Stomach (tissue), 8 donors: ENCODE measurements at regions not wholly inside any gene's neighbourhood (a gene's known extent, or its start where the extent isn't known, plus 50 kb on each side); places are given as distances from the start of the nearest gene placed in this dataset.
A peak's percentile ranks its signal among the peaks of the same experiment; 100 is the strongest.

Experiments used
- DNase-seq, 2 donors: peaks; one replicate each; pipeline versions ENCODE4 v3.0.0 to v3.0.0-alpha.2; 2013 to 2019
- H3K27ac ChIP-seq, 5 donors: fragments of 200-600 bp in 4 of 5; sonication (generic) in 4 of 5; one replicate each; pipeline ENCODE4 v1.5.1; 2013 to 2019; ENCODE audit warnings: mild to moderate bottlenecking in 1 of 5, moderate library complexity in 1 of 5
- H3K27me3 ChIP-seq, 3 donors: fragments of 200-600 bp; sonication (generic); one replicate each; pipeline ENCODE4 v1.5.1; 2017 to 2019; ENCODE audit warnings: mixed run types in 1 of 3
- H3K36me3 ChIP-seq, 4 donors: fragments of 200-600 bp; sonication (generic); 1 replicate in 3 of 4; 2 replicates in 1 of 4; pipeline ENCODE4 v1.5.1; 2016 to 2019
- H3K4me1 ChIP-seq, 4 donors: fragments of 200-600 bp; sonication (generic); one replicate each; pipeline ENCODE4 v1.5.1; 2016 to 2019
- H3K4me3 ChIP-seq, 4 donors: fragments of 200-600 bp; sonication (generic) in 3 of 4; one replicate each; pipeline ENCODE4 v1.5.1; 2016 to 2019; ENCODE audit warnings: mild to moderate bottlenecking in 1 of 4
- H3K9me3 ChIP-seq, 4 donors: fragments of 200-600 bp; sonication (generic); one replicate each; pipeline ENCODE4 v1.5.1; 2016 to 2019
- CTCF ChIP-seq, 7 experiments: fragments of 450-650 bp in 4 of 7; fragments of 200-600 bp in 3 of 7; sonication (generic) in 3 of 7; IDR thresholded peaks; one replicate each; pipeline ENCODE4 v1.5.1; 2016 to 2019; ENCODE audit warnings: antibody characterized with exemption in 7 of 7, control low read depth in 2 of 7, mild to moderate bottlenecking in 1 of 7
- EP300 ChIP-seq: sonication (generic); formaldehyde crosslinking; IDR thresholded peaks from one replicate; pipeline ENCODE4 v1.6.1; 2017; ENCODE audit warnings: antibody characterized with exemption
- POLR2A ChIP-seq, 4 donors: fragments of 450-650 bp; IDR thresholded peaks; one replicate each; pipeline ENCODE4 v1.6.1; 2016; ENCODE audit warnings: antibody characterized with exemption in 4 of 4, control low read depth in 2 of 4, mild to moderate bottlenecking in 1 of 4, moderate library complexity in 1 of 4
- POLR2AphosphoS5 ChIP-seq, 3 donors: sonication (generic); formaldehyde crosslinking; IDR thresholded peaks; one replicate each; pipeline ENCODE4 v1.6.1; 2016; ENCODE audit warnings: antibody characterized with exemption in 3 of 3
- WGBS, 5 donors: extraction: QIAGEN DNeasy Blood & Tissue Kit in 3 of 5; methylation state at CpG; one replicate each; pipeline versions ENCODE4 v1.1.5 to v1.1.7; 2013 to 2018; 5-methylcytosine and 5-hydroxymethylcytosine counted together
- intact Hi-C: fragments of 100-400 bp; cut with DNase I; formaldehyde crosslinking; loops from one replicate; pipeline ENCODE4 v1.15.1; 2023; ENCODE audit warnings: low total_unique reads
- donor health status: healthy with polysubstance abuse.
- donor health status: Bipolar disorder and iron deficiency.
- donor health status: healthy.

GRCh38 chr18:39840406-39840805 is 2114.6 kb upstream of the PIK3C3 start:
- intact Hi-C loops: no loop called here
- peak in 1 of 2 donors; percentile 14 for DNase-seq
- Histone ChIP-seq H3K27ac (no peak overlapping the region), H3K4me1 (peaks cover 0 to 17% (median 15%) of the 10 kb centered on the region in 4 donors), H3K4me3 (no peak overlapping the region), H3K27me3 (peaks cover 0 to 12% (median 11%) of the 10 kb centered on the region in 3 donors), H3K9me3 (no peaks in the 10 kb centered on the region), H3K36me3 (no peaks in the 10 kb centered on the region)
- no peak for TF ChIP-seq POLR2AphosphoS5 (IDR thresholded peaks at IDR 0.05)
- no peak for TF ChIP-seq POLR2A (IDR thresholded peaks at IDR 0.05)
- TF ChIP-seq EP300: no peak
- no peak for TF ChIP-seq CTCF (IDR thresholded peaks at IDR 0.05)
- WGBS, 5 donors: 47 to 56% (median 51%) methylated on average over 3 of the region's 3 CpGs

GRCh38 chr18:39839782-39840181 is 2115.3 kb upstream of the PIK3C3 start:
- intact Hi-C loops: no loop called here
- Histone ChIP-seq H3K36me3 (no peaks in the 10 kb centered on the region), H3K4me1 (peaks cover 0 to 17% (median 15%) of the 10 kb centered on the region in 4 donors), H3K27ac (no peak overlapping the region), H3K27me3 (peaks cover 0 to 12% (median 11%) of the 10 kb centered on the region in 3 donors), H3K9me3 (no peaks in the 10 kb centered on the region), H3K4me3 (no peak overlapping the region)
- 84 to 94% (median 92%) methylated on average over 4 of the region's 4 CpGs for WGBS, 5 donors
- DNase-seq: no peak
- TF ChIP-seq CTCF (IDR thresholded peaks at IDR 0.05): no peak
- no peak for TF ChIP-seq POLR2A (IDR thresholded peaks at IDR 0.05)
- no peak for TF ChIP-seq POLR2AphosphoS5 (IDR thresholded peaks at IDR 0.05)
- no peak for TF ChIP-seq EP300

- peaks cover 0 to 17% (median 15%) of the 10 kb centered on the region in 4 donors for H3K4me1 ChIP-seq
- H3K9me3 ChIP-seq: no peaks in the 10 kb centered on the region
- H3K36me3 ChIP-seq: no peaks in the 10 kb centered on the region
- DNase-seq: no peak
- intact Hi-C loops: no loop called here
- no peak for TF ChIP-seq CTCF (IDR thresholded peaks at IDR 0.05)
- no peak for TF ChIP-seq POLR2AphosphoS5 (IDR thresholded peaks at IDR 0.05)
- no peak for TF ChIP-seq POLR2A (IDR thresholded peaks at IDR 0.05)
- no peak for TF ChIP-seq EP300
- 82 to 90% (median 84%) methylated on average over 3 of the region's 3 CpGs for WGBS, 5 donors
- no peak overlapping the region for H3K27ac ChIP-seq
- H3K27me3 ChIP-seq: peaks cover 0 to 12% (median 11%) of the 10 kb centered on the region in 3 donors
- H3K4me3 ChIP-seq: no peak overlapping the region
Observed at GRCh38 chr18:39838831-39839230, 2116.2 kb upstream of the PIK3C3 start.

GRCh38 chr18:39835303-39836030 is 2119.6 kb upstream of the PIK3C3 start:
- intact Hi-C loops: no loop called here
- 74 to 85% (median 78%) methylated on average over 4 of the region's 4 CpGs for WGBS, 5 donors

More at GRCh38 chr18:39835303-39836030, 2119.6 kb upstream of the PIK3C3 start:
- H3K36me3 ChIP-seq: no peaks in the 10 kb centered on the region
- no peaks in the 10 kb centered on the region for H3K9me3 ChIP-seq
- no peak for DNase-seq
- peaks cover 0 to 2% (median 0%) of the 10 kb centered on the region in 4 donors for H3K4me1 ChIP-seq
- no peak overlapping the region for H3K4me3 ChIP-seq
- TF ChIP-seq POLR2A (IDR thresholded peaks at IDR 0.05) (no peak), CTCF (IDR thresholded peaks at IDR 0.05) (no peak), EP300 (no peak)
- no peaks in the 10 kb centered on the region for H3K27me3 ChIP-seq
- no peak overlapping the region for H3K27ac ChIP-seq
